ENCODE measurements at regions not wholly inside any gene's neighbourhood (a gene's known extent, or its start where the extent isn't known, plus 50 kb on each side); places are given as distances from the start of the nearest gene placed in this dataset.

- TF ChIP-seq, protein P1, sequence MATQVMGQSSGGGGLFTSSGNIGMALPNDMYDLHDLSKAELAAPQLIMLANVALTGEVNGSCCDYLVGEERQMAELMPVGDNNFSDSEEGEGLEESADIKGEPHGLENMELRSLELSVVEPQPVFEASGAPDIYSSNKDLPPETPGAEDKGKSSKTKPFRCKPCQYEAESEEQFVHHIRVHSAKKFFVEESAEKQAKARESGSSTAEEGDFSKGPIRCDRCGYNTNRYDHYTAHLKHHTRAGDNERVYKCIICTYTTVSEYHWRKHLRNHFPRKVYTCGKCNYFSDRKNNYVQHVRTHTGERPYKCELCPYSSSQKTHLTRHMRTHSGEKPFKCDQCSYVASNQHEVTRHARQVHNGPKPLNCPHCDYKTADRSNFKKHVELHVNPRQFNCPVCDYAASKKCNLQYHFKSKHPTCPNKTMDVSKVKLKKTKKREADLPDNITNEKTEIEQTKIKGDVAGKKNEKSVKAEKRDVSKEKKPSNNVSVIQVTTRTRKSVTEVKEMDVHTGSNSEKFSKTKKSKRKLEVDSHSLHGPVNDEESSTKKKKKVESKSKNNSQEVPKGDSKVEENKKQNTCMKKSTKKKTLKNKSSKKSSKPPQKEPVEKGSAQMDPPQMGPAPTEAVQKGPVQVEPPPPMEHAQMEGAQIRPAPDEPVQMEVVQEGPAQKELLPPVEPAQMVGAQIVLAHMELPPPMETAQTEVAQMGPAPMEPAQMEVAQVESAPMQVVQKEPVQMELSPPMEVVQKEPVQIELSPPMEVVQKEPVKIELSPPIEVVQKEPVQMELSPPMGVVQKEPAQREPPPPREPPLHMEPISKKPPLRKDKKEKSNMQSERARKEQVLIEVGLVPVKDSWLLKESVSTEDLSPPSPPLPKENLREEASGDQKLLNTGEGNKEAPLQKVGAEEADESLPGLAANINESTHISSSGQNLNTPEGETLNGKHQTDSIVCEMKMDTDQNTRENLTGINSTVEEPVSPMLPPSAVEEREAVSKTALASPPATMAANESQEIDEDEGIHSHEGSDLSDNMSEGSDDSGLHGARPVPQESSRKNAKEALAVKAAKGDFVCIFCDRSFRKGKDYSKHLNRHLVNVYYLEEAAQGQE (IDR thresholded peaks at IDR 0.05; ENCODE audit: borderline replicate concordance): no peak
- TF ChIP-seq, protein P2, sequence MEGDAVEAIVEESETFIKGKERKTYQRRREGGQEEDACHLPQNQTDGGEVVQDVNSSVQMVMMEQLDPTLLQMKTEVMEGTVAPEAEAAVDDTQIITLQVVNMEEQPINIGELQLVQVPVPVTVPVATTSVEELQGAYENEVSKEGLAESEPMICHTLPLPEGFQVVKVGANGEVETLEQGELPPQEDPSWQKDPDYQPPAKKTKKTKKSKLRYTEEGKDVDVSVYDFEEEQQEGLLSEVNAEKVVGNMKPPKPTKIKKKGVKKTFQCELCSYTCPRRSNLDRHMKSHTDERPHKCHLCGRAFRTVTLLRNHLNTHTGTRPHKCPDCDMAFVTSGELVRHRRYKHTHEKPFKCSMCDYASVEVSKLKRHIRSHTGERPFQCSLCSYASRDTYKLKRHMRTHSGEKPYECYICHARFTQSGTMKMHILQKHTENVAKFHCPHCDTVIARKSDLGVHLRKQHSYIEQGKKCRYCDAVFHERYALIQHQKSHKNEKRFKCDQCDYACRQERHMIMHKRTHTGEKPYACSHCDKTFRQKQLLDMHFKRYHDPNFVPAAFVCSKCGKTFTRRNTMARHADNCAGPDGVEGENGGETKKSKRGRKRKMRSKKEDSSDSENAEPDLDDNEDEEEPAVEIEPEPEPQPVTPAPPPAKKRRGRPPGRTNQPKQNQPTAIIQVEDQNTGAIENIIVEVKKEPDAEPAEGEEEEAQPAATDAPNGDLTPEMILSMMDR (IDR thresholded peaks at IDR 0.05; ENCODE audit: poor library complexity, severe bottlenecking): no peak
- TF ChIP-seq POLR2AphosphoS5 (IDR thresholded peaks at IDR 0.05) (no peak), EP300 (conservative IDR thresholded peaks at IDR 0.05; ENCODE audit: poor library complexity, severe bottlenecking) (no peak), SMC3 (conservative IDR thresholded peaks at IDR 0.05; ENCODE audit: poor library complexity) (no peak), EZH2 (IDR thresholded peaks at IDR 0.05; ENCODE audit: borderline replicate concordance, insufficient read depth, low read length, poor library complexity, severe bottlenecking) (no peak), RAD21 (conservative IDR thresholded peaks at IDR 0.05) (no peak)
Observed at GRCh38 chr13:79126706-79127105, 279.3 kb downstream of the RBM26 start.
